BJ (cell line): ENCODE measurements at regions not wholly inside any gene's neighbourhood (a gene's known extent, or its start where the extent isn't known, plus 50 kb on each side); places are given as distances from the start of the nearest gene placed in this dataset.

Source experiments
- CTCF ChIA-PET: fragments of 350-600 bp; formaldehyde crosslinking; extraction: SDS; loops from one replicate; lab custom pipeline; 2021; ENCODE audit warnings: antibody characterized with exemption, inconsistent platforms; lab: Yijun Ruan, JAX
- POLR2A ChIA-PET: fragments of 300-600 bp; sonication (Branson Sonifier 250); formaldehyde crosslinking; extraction: SDS; loops from one replicate; lab custom pipeline; 2021; ENCODE audit warnings: antibody characterized with exemption; lab: Charles Lee
- DNase-seq: peaks from one replicate; pipeline ENCODE4 v3.0.0-alpha.2; 2011; ENCODE audit warnings: low read depth
- H3K27me3 ChIP-seq: 2 replicates; pipeline ENCODE4 v1.6.0; 2011; ENCODE audit warnings: low read length; ENCODE audit not compliant: control insufficient read depth, insufficient read depth
- H3K36me3 ChIP-seq: 2 replicates; pipeline ENCODE4 v1.5.1; 2011; ENCODE audit warnings: low read length; ENCODE audit not compliant: control insufficient read depth, insufficient read depth
- H3K4me3 ChIP-seq: 2 replicates; pipeline ENCODE4 v1.5.1; 2011; ENCODE audit warnings: low read depth, mild to moderate bottlenecking, control low read depth, low read length
- TF ChIP-seq, protein P1 (sequence below): IDR thresholded peaks from 2 replicates; pipeline ENCODE4 v1.5.1; 2011; ENCODE audit warnings: low read depth, mild to moderate bottlenecking, control low read depth, inconsistent platforms, low read length, moderate library complexity; ENCODE audit not compliant: insufficient read depth

GRCh38 chr5:137567226-137567625, 68.1 kb upstream of the SPOCK1 start:
- POLR2A ChIA-PET, result no interaction called here
- CTCF ChIA-PET, result interaction anchor here (1.1 kb wide), 1 partner anchor 13 kb away, joined by 3 read pairs; no protein-coding TSS in a partner anchor

DNA sequence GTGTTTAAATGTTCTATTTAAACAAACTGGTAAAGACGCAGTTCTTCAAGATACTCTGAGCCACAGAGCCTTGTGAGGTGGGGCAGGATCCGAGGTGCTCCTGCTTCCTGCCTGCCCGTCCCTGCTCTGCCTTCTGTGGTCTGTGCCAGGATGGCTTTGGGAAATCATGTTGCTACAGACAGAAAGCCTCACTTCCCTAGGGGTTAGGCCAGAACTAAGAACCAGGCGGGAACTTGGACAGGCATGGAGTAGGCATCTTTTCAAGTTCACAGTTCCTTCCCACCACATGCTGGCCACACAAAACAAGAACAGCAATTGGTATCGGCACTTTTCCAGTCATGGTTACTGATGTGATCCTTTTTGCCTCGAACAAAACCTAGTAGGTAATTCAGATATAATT, 67.7 kb upstream of the SPOCK1 start:
- H3K27me3 ChIP-seq, result no peaks in the 10 kb centered on the region
- no peak overlapping the region for H3K4me3 ChIP-seq
- H3K36me3 ChIP-seq, result no peaks in the 10 kb centered on the region
- DNase-seq, result no peak
- TF ChIP-seq, protein P1, sequence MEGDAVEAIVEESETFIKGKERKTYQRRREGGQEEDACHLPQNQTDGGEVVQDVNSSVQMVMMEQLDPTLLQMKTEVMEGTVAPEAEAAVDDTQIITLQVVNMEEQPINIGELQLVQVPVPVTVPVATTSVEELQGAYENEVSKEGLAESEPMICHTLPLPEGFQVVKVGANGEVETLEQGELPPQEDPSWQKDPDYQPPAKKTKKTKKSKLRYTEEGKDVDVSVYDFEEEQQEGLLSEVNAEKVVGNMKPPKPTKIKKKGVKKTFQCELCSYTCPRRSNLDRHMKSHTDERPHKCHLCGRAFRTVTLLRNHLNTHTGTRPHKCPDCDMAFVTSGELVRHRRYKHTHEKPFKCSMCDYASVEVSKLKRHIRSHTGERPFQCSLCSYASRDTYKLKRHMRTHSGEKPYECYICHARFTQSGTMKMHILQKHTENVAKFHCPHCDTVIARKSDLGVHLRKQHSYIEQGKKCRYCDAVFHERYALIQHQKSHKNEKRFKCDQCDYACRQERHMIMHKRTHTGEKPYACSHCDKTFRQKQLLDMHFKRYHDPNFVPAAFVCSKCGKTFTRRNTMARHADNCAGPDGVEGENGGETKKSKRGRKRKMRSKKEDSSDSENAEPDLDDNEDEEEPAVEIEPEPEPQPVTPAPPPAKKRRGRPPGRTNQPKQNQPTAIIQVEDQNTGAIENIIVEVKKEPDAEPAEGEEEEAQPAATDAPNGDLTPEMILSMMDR, result no peak
- ChIA-PET CTCF (no interaction called here), POLR2A (no interaction called here)

More at GRCh38 chr5:137567226-137567625, 68.1 kb upstream of the SPOCK1 start:
- H3K36me3 ChIP-seq, result no peaks in the 10 kb centered on the region
- TF ChIP-seq, protein P1, result no peak
- no peaks in the 10 kb centered on the region for H3K27me3 ChIP-seq
- no peak overlapping the region for H3K4me3 ChIP-seq
- no peak for DNase-seq

- CTCF ChIA-PET, result no interaction called here
- no peak overlapping the region for H3K4me3 ChIP-seq
- POLR2A ChIA-PET, result no interaction called here
These were observed 67.0 kb upstream of the SPOCK1 start for GRCh38 chr5:137566118-137566541.

GRCh38 chr5:137565450-137565849, 66.3 kb upstream of the SPOCK1 start:
- Histone ChIP-seq H3K36me3 (no peaks in the 10 kb centered on the region), H3K4me3 (no peak overlapping the region), H3K27me3 (no peaks in the 10 kb centered on the region)
- TF ChIP-seq, protein P1, result no peak
- ChIA-PET POLR2A (no interaction called here), CTCF (no interaction called here)
- DNase-seq, result peak; percentile 49

More at GRCh38 chr5:137566118-137566541, 67.0 kb upstream of the SPOCK1 start:
- TF ChIP-seq, protein P1, result no peak
- Histone ChIP-seq H3K27me3 (no peaks in the 10 kb centered on the region), H3K36me3 (no peaks in the 10 kb centered on the region)
- DNase-seq, result no peak

DNA sequence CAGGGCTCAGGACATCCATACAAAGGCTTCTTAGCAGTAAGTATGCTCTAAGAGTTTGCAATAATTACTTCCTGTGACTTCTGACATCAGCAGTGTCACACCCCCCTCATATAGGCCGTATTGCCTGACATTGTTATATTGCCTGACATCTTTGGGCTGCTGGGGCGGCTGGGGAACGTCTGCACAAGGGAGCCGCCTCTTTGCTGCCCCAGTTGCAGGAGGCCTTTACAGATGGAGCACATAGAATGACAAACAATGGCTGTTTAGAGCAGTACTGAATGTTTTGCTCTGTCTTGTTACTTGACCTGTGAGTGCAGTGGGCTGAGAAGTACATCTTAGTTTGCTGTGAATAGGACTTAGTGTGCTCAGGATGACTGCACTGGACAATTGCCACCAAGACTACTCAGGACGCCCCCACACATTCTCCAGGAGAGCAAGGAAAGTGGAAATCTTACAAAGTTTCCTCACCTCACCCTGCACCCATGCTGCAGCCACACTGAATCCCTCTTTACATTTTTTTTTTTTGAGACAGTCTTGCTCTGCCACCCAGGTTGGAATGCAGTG, 65.4 kb upstream of the SPOCK1 start:
- Histone ChIP-seq H3K36me3 (no peaks in the 10 kb centered on the region), H3K27me3 (no peaks in the 10 kb centered on the region), H3K4me3 (no peak overlapping the region)
- TF ChIP-seq, protein P1, result no peak
- no peak for DNase-seq
- CTCF ChIA-PET, result no interaction called here
- POLR2A ChIA-PET, result no interaction called here
